Endodermal cell (in vitro differentiated cells): ENCODE measurements at regions not wholly inside any gene's neighbourhood (a gene's known extent, or its start where the extent isn't known, plus 50 kb on each side); places are given as distances from the start of the nearest gene placed in this dataset.

Source experiments
- DNase-seq: peaks from one replicate; pipeline ENCODE4 v3.0.0-alpha.2; 2017
- H3K27ac ChIP-seq: 2 replicates; pipeline ENCODE4 v1.5.1; 2013; ENCODE audit warnings: mild to moderate bottlenecking, low read depth, low read length, moderate library complexity
- H3K27me3 ChIP-seq: 2 replicates; pipeline ENCODE4 v1.6.1; 2013; ENCODE audit warnings: mild to moderate bottlenecking, low read length, moderate library complexity; ENCODE audit not compliant: insufficient read depth, control insufficient read depth, poor library complexity, severe bottlenecking
- H3K36me3 ChIP-seq: 2 replicates; pipeline ENCODE4 v1.7.0; 2013; ENCODE audit warnings: mild to moderate bottlenecking, low read length, moderate library complexity; ENCODE audit not compliant: control insufficient read depth, insufficient read depth
- H3K4me1 ChIP-seq: one replicate; pipeline ENCODE4 v1.7.0; 2013; ENCODE audit warnings: low read length; ENCODE audit not compliant: control insufficient read depth, insufficient read depth
- H3K4me3 ChIP-seq: 2 replicates; pipeline ENCODE4 v1.5.1; 2013; ENCODE audit warnings: mild to moderate bottlenecking, low read length, moderate library complexity
- H3K9ac ChIP-seq: 2 replicates; pipeline ENCODE4 v1.6.1; 2013; ENCODE audit warnings: mild to moderate bottlenecking, low read length, moderate library complexity; ENCODE audit not compliant: poor library complexity, severe bottlenecking; ENCODE audit errors: extremely low read depth
- H3K9me3 ChIP-seq: 2 replicates; pipeline ENCODE4 v1.6.1; 2013; ENCODE audit warnings: mild to moderate bottlenecking, low read length, moderate library complexity; ENCODE audit not compliant: control insufficient read depth
- H3K27ac Mint-ChIP-seq: 2 replicates; pipeline ENCODE4 v1.8.0; 2020; ENCODE audit warnings: mixed read lengths
- H3K27me3 Mint-ChIP-seq: 2 replicates; pipeline ENCODE4 v1.8.0; 2021; ENCODE audit warnings: mild to moderate bottlenecking, mixed read lengths; ENCODE audit not compliant: insufficient read depth
- H3K36me3 Mint-ChIP-seq: 2 replicates; pipeline ENCODE4 v1.8.0; 2020; ENCODE audit warnings: low read depth, mixed read lengths
- H3K4me1 Mint-ChIP-seq: 2 replicates; pipeline ENCODE4 v1.8.0; 2020; ENCODE audit warnings: mixed read lengths
- H3K4me3 Mint-ChIP-seq: 2 replicates; pipeline ENCODE4 v1.8.0; 2020; ENCODE audit warnings: mild to moderate bottlenecking, moderate library complexity, mixed read lengths
- H3K9me3 Mint-ChIP-seq: 2 replicates; pipeline ENCODE4 v1.8.0; 2020; ENCODE audit warnings: mild to moderate bottlenecking, mixed read lengths
- CTCF ChIP-seq: fragments of 200-600 bp; sonication (generic); conservative IDR thresholded peaks from 2 replicates; pipeline ENCODE4 v1.5.0; 2021; ENCODE audit warnings: antibody characterized with exemption, mild to moderate bottlenecking
- WGBS, 2 experiments: methylation state at CpG; one replicate each; pipeline versions ENCODE4 v1.1.5 to v1.1.7; 2013; ENCODE audit warnings: missing lambda C conversion rate in 2 of 2, mixed read lengths in 1 of 2; ENCODE audit not compliant: insufficient coverage in 1 of 2, insufficient read length in 1 of 2; 5-methylcytosine and 5-hydroxymethylcytosine counted together

GRCh38 chr13:90706631-90707030 is 640.9 kb upstream of the MIR17HG start:
- WGBS, 2 experiments = 80 to 95% methylated on average over 3 to 4 of the region's 4 CpGs

DNA sequence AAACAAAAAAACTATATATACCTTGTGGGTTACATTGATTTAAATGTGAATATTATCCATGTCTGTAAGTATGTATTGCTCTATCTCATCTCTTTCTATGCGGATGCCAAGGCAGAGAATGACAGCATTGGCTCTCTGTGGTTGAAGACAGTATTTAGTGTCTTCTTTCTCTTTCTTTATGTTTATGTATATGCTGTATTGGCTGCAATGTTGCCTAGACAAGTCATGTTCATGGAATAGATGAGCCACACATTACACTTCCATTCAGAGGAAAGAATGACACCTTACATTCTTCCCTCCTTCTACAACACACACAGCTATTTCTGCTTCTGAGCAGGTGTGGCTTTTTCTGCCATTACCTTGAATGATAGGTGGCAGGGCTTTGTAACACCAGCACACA is 639.4 kb upstream of the MIR17HG start:
- no peak for DNase-seq
- Mint-ChIP-seq H3K4me1 (no peaks in the 10 kb centered on the region), H3K9me3 (peaks cover 3% of the 10 kb centered on the region), H3K27me3 (no peaks in the 10 kb centered on the region), H3K27ac (no peak overlapping the region), H3K4me3 (no peak overlapping the region), H3K36me3 (no peaks in the 10 kb centered on the region)
- H3K4me3 ChIP-seq = no peak overlapping the region
- no peaks in the 10 kb centered on the region for H3K36me3 ChIP-seq
- no peak for TF ChIP-seq CTCF
- H3K4me1 ChIP-seq = no peaks in the 10 kb centered on the region
- no peak overlapping the region for H3K27ac ChIP-seq
- 93 to 100% methylated on average over 1 of the region's 1 CpG for WGBS, 2 experiments
- H3K27me3 ChIP-seq = no peaks in the 10 kb centered on the region
- H3K9me3 ChIP-seq = no peaks in the 10 kb centered on the region
- H3K9ac ChIP-seq = no peak overlapping the region

More at GRCh38 chr13:90706631-90707030, 640.9 kb upstream of the MIR17HG start:
- Mint-ChIP-seq H3K9me3 (peaks cover 3% of the 10 kb centered on the region), H3K27ac (no peak overlapping the region), H3K4me3 (no peak overlapping the region), H3K27me3 (no peaks in the 10 kb centered on the region), H3K4me1 (peaks cover 2% of the 10 kb centered on the region), H3K36me3 (no peaks in the 10 kb centered on the region)
- no peak overlapping the region for H3K9ac ChIP-seq
- H3K27ac ChIP-seq = no peak overlapping the region
- no peaks in the 10 kb centered on the region for H3K4me1 ChIP-seq
- no peak for DNase-seq
- H3K9me3 ChIP-seq = no peaks in the 10 kb centered on the region
- no peaks in the 10 kb centered on the region for H3K36me3 ChIP-seq
- H3K27me3 ChIP-seq = no peaks in the 10 kb centered on the region
- no peak for TF ChIP-seq CTCF
- no peak overlapping the region for H3K4me3 ChIP-seq

- no peak overlapping the region for H3K27ac ChIP-seq
- no peak overlapping the region for H3K4me3 Mint-ChIP-seq
- WGBS, 2 experiments = 95 to 100% methylated on average over 1 of the region's 1 CpG
- DNase-seq = no peak
- no peaks in the 10 kb centered on the region for H3K27me3 ChIP-seq
- H3K27me3 Mint-ChIP-seq = no peaks in the 10 kb centered on the region
- H3K9ac ChIP-seq = no peak overlapping the region
- H3K9me3 ChIP-seq = no peaks in the 10 kb centered on the region
- H3K4me1 Mint-ChIP-seq = no peaks in the 10 kb centered on the region
- no peak overlapping the region for H3K4me3 ChIP-seq
- no peaks in the 10 kb centered on the region for H3K36me3 Mint-ChIP-seq
- H3K4me1 ChIP-seq = no peaks in the 10 kb centered on the region
- no peaks in the 10 kb centered on the region for H3K36me3 ChIP-seq
- no peaks in the 10 kb centered on the region for H3K9me3 Mint-ChIP-seq
- H3K27ac Mint-ChIP-seq = no peak overlapping the region
- TF ChIP-seq CTCF = no peak
Observed at GRCh38 chr13:90709319-90709718, 638.2 kb upstream of the MIR17HG start.
